Stimulated activated naive CD4-positive, alpha-beta T cell (primary cell): ENCODE measurements at regions not wholly inside any gene's neighbourhood (a gene's known extent, or its start where the extent isn't known, plus 50 kb on each side); places are given as distances from the start of the nearest gene placed in this dataset.

Experiments
- DNase-seq, 6 experiments: peaks; one replicate each; lab custom pipeline; 2025; lab: John Stamatoyannopoulos, UW

DNA sequence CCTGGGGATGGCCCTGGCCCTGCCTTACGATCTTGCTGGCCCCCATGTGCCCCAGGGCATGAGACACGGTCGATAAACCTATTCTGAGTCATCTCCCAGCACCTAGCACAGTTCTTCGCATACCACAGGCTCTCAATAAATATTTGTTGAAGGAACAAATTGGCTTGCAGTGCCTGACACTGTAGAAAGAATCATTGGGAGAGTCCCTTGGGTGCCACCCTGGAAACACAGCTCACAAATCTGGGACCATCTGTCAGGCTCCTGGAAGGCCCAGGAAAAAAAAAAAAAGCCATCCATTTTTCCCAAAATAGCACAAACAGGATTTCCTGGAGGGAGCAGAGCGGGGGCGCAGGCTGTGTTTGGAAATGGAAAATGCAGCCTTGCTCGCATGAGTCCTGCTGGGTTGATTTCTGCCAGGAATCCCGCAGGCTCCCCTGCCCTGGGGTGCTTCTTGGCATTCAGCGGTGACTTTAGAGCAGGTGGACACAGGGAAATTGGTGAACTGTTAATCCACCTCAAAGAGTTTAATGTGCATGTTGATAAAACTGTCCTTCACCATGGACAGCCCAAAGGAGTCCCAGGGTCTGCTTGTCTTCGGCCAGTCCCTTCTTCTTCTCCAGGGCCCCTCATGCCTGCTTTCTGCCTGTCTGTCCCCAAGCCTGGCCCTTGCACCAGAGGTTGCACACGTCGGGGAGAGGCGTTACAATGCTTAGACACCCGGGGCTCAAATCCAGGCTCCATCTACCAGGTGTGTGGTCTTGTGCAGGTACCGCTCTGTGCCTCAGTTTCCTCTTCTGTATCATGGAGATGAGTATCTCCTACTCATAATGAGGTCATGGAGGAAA lies 106.1 kb upstream of the RFLNA start:
- no peak for DNase-seq

DNA sequence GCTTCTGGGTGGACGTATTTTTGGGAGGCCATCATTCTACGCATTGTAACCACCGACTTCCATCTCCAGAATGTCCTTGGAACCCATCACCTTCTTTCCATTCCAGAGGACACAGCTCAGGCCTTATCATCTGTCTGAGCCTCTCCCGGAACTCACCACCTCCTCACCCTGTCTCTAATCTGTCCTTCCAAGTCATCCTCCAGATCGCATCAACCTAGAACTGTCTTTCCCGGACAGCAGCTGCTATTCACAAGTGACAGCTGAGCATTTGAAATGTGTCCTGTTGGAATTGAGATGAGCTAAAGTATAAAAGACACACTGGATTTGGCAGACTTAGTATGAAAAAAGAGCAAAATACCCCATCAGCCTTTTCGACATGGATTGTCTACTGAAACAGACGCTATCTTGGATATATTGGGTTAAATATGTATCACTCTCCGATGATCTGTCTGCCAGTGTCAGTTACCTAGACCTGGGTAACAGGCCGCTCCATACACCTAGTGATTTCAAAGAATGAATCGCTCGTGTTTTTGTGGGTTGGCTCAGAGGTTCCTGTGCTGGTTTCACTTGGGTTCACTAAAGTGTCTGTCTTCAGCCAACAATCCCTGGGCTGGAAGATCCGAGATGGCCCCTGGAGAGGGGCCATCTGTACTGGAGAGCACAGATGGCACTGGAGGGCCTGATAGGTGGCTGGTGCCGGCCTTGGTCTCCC lies 104.4 kb upstream of the RFLNA start:
- no peak for DNase-seq

DNA sequence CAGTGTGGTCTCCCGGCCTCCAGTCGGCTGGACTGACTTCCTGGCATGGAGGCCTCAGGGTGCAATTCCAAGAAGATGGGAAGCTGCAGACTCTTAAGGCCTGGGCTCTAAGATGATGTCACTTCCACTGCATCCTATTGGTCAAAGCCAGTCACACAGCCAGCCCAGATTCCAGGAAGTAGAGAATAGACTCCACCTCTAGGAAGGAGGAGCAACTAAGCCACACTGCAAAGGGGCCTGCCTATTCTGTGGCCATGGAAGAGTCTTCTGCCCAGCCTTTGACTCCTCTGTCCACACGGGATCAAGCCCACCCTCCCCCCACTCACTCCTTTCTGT lies 103.9 kb upstream of the RFLNA start:
- DNase-seq = no peak

DNA sequence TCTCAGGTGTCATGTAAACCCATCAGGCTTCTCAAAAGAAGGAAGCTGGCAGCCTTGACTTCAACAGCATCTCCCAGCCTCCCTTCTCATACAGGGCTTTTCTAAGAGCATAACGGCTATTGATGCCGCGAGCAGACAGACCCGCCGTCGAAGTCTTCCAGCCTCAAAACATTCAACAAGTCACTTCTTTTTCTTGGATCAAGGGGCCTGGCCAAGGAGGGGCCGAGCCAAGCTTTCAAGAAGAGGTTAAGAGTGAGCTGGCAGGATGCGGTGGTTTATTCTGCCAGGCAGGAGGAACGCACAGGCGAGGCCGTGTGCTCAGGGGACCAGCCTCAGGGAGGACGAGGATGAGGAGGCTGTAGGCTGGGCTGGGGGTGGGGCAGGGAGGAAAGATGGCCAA lies 102.9 kb upstream of the RFLNA start:
- no peak for DNase-seq

- no peak for DNase-seq
Observed at GRCh38 chr12:124194264-124194892, 100.5 kb upstream of the RFLNA start.

DNA sequence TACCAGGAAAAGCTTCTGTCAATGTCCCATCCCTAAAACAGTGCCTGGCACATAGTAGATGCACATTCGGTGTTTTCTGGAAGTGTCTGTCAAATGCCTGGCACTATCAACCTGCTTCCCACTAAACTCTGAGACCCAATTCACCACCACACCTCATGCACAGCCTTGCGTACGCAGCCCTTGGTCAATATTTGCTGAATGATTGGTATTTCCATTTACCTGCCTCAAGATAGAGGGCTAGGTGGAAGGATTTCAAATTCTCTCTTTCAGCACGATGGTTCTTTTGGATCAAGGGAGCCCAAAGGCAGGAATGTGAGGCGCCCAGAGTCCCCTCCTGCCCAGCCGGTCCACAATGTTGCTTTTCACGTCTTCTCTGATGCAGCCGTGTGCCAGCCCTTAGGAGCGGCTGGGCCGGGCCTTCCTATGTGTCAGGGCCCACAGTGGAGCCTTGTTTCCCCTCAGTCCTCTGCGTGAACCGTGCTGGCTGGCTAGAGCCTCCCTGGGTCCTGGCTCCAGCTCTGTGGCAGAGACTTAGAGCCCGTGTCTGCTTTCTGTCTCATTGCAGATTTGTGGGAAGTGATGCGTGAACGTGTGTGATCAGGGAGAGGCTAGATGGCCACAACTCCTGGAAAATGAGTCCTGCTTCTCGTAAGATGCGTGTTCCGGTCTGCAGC lies 99.9 kb upstream of the RFLNA start:
- DNase-seq = no peak

- no peak for DNase-seq
Observed at GRCh38 chr12:124195567-124195942, 99.3 kb upstream of the RFLNA start.

DNA sequence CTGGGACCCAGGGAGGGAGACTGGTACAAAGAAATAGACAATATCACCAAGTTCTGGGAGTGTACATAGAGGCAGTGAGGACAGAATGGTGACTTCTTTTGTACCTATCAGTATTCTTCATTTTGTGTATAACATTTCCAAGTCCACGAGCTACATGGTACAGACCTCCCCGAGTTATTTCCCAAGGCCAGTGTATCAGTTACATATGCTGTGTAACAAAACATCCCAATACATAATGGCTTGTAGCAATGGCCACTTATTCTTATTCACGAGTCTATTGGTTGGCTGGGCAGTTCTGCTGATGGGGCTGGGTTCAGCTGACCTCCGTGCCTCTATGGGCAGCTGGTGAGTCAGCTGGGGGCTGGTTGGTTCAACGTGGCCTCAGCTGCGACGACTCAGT lies 98.7 kb upstream of the RFLNA start:
- DNase-seq = no peak

GRCh38 chr12:124201248-124201647 lies 93.6 kb upstream of the RFLNA start:
- DNase-seq = no peak

- no peak for DNase-seq
Observed at GRCh38 chr12:124203176-124203575, 91.7 kb upstream of the RFLNA start.

- no peak for DNase-seq
Observed at GRCh38 chr12:124205405-124205804, 89.5 kb upstream of the RFLNA start.

GRCh38 chr12:124207049-124207448 lies 87.8 kb upstream of the RFLNA start:
- DNase-seq = no peak

GRCh38 chr12:124207617-124208016 lies 87.3 kb upstream of the RFLNA start:
- DNase-seq = no peak

GRCh38 chr12:124208489-124208888 lies 86.4 kb upstream of the RFLNA start:
- DNase-seq = no peak

- DNase-seq = no peak
Observed at GRCh38 chr12:124210991-124211577, 83.8 kb upstream of the RFLNA start.

DNA sequence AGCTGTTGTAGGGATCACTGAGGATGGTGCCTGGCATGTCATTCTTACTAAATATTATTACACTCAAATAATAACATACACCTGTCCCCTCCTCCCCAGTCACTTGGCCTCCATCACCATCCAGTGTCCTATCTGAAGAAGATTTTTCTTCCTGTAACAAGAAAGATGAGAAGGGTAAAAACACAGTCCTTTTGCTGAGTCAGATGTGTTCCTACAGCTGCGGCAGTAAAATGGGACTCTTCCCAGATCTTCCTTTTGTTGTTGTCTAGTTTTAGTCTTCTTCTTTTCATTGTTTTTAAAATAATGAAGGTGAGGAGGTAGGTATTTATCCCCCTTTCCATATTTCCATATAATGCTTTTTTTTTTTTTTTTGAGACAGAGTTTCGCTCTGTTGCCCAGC lies 83.1 kb upstream of the RFLNA start:
- DNase-seq = no peak

- no peak for DNase-seq
Observed at GRCh38 chr12:124213666-124214347, 81.1 kb upstream of the RFLNA start.

DNA sequence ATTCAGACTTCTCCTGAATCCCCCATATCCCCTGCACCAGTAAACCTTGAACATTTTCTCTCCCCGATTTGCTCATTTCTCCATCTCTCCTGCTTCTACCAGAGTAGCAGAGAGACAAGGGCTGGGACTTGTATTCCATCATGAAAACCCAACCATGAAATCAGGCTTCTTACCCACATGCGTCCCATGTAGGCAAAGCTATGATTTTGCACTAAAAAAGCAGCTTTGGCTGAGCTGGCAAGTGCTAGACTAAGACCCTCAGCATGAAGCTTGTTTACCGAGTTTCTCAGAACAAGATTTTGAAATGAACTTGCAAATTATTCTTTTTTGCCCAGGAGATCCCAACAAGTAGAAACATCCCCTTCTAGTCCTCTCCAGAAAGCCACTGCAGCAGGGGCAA lies 80.3 kb upstream of the RFLNA start:
- DNase-seq = no peak

DNA sequence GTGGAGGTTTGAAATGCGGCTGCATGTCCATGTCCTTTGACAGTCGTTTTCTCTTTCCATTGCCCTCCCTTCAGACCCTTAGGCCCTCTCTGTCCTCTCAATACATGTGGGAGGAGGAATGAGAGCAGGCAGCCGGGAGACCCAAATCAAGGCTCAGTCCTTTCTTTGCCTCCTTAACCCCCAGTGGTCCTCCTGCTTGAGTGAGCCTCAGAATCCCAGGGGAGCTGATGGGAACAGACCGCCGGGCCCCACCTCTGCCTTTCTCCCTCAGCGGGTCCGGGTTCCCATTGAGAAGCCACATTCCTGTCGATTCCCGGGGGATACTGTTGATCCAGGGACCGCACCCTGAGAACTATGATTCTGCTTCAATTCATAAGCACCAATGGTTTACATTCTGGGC lies 77.9 kb upstream of the RFLNA start:
- no peak for DNase-seq

GRCh38 chr12:124217508-124218242 lies 77.2 kb upstream of the RFLNA start:
- no peak for DNase-seq

GRCh38 chr12:124218243-124218560 lies 76.7 kb upstream of the RFLNA start:
- DNase-seq = no peak
